Chondrocyte (in vitro differentiated cells): ENCODE measurements at regions not wholly inside any gene's neighbourhood (a gene's known extent, or its start where the extent isn't known, plus 50 kb on each side); places are given as distances from the start of the nearest gene placed in this dataset.

Source experiments
- DNase-seq: peaks from one replicate; pipeline ENCODE4 v3.0.0; 2021; ENCODE audit warnings: mixed read lengths, low spot score
- H3K27ac Mint-ChIP-seq: one replicate; pipeline ENCODE4 v1.8.0; 2021; ENCODE audit warnings: mild to moderate bottlenecking, moderate library complexity, mixed read lengths; ENCODE audit not compliant: unreplicated experiment
- H3K27me3 Mint-ChIP-seq: 2 replicates; pipeline ENCODE4 v1.8.0; 2021; ENCODE audit warnings: low read depth, mixed read lengths
- H3K36me3 Mint-ChIP-seq: 2 replicates; pipeline ENCODE4 v1.8.0; 2021; ENCODE audit warnings: low read depth, mixed read lengths
- H3K4me1 Mint-ChIP-seq: 2 replicates; pipeline ENCODE4 v1.8.0; 2021; ENCODE audit warnings: low read depth, mild to moderate bottlenecking, mixed read lengths
- H3K4me3 Mint-ChIP-seq: one replicate; pipeline ENCODE4 v1.8.0; 2021; ENCODE audit warnings: mild to moderate bottlenecking, moderate library complexity, mixed read lengths; ENCODE audit not compliant: unreplicated experiment
- H3K9me3 Mint-ChIP-seq: 2 replicates; pipeline ENCODE4 v1.8.0; 2021; ENCODE audit warnings: low read depth, mixed read lengths
- CTCF ChIP-seq: fragments of 200-600 bp; sonication (generic); IDR thresholded peaks from 2 replicates; pipeline ENCODE4 v1.5.0; 2021; ENCODE audit warnings: antibody characterized with exemption, mild to moderate bottlenecking, moderate library complexity

DNA sequence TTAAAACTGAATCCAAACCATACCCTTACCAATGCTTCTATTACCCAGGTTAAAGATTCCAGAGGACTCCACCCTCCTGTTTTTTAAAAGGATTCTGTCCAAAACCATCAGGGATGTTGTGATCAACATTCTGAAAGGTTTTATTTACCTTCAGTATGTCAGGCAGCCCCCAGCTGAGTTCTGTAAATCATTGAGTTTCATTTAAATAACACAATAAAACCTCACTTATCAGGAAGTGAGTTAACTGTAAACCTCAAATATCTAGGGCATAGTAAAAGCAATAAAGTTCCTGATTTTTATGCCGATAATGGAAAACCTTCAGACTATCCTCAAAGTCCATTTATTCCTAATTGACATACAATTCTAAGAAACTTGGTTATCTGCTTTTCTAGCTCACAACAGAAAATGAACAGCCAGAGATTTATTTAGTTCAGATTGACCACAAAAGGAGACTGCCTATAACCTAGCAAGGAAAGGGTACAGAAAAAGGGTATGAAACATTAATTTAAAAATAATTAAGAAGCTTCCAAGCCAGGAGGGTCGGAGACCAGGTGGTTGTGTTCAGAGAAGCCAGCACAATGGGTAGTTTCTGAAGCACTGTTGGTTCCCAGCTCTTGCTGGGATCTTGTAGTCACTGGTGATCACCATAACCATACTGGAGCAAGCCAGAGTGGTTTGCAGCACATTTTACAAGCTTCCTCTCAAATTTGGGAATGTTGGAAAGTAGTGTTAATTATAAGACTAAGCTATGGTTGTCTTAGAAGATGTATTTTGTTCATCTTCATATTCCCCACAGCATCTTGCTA, 336.4 kb upstream of the FMN2 start:
- Mint-ChIP-seq H3K4me3 (no peak overlapping the region), H3K27me3 (peaks cover 5% of the 10 kb centered on the region), H3K4me1 (no peaks in the 10 kb centered on the region), H3K27ac (no peak overlapping the region), H3K36me3 (no peaks in the 10 kb centered on the region), H3K9me3 (no peaks in the 10 kb centered on the region)
- no peak for TF ChIP-seq CTCF
- DNase-seq, result no peak

DNA sequence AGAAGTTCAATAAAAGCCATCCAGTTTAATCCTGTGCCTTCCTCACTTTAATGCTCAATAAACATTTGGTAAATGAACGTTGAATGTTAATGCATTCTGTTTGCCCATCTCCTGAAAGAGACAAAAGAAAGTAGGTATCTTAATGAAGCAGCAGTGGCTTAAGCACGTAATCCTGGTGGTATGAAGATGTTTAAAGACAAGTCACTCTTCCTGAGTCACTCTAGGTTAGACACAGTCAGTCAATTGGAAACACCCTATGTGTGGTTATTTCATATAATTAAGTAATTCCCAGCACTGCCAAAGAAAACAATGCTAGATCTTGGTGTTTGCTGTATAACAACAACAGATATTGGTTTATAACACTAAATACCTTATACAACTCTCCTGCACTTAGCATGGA, 334.0 kb upstream of the FMN2 start:
- H3K9me3 Mint-ChIP-seq, result no peaks in the 10 kb centered on the region
- H3K4me1 Mint-ChIP-seq, result no peaks in the 10 kb centered on the region
- H3K27ac Mint-ChIP-seq, result no peak overlapping the region
- H3K4me3 Mint-ChIP-seq, result no peak overlapping the region
- no peak for TF ChIP-seq CTCF
- peaks cover 5% of the 10 kb centered on the region for H3K27me3 Mint-ChIP-seq
- no peaks in the 10 kb centered on the region for H3K36me3 Mint-ChIP-seq
- no peak for DNase-seq

DNA sequence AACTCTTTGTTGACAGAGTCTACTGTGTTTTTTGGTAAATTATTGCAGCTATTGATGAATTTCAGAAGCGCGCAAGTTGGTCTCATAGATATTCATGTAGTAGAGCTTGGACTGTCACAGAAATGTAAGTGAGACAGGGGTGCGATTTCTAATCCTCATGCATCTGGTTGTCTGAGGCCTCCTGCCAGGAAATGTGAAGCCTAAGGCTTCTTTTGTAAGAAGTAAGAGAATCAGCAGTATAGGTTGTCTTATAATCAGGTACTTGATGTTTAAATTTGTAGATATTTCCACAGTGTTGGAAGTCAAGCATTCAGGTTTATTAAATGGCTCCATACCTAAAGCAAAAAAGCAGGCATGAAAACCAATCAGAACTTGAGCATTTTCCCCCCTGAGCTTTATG, 332.9 kb upstream of the FMN2 start:
- no peak for TF ChIP-seq CTCF
- no peak for DNase-seq
- no peaks in the 10 kb centered on the region for H3K36me3 Mint-ChIP-seq
- H3K9me3 Mint-ChIP-seq, result no peaks in the 10 kb centered on the region
- H3K27me3 Mint-ChIP-seq, result peaks cover 2% of the 10 kb centered on the region
- H3K27ac Mint-ChIP-seq, result no peak overlapping the region
- no peaks in the 10 kb centered on the region for H3K4me1 Mint-ChIP-seq
- H3K4me3 Mint-ChIP-seq, result no peak overlapping the region

GRCh38 chr1:239761509-239761908, 330.2 kb upstream of the FMN2 start:
- H3K36me3 Mint-ChIP-seq, result no peaks in the 10 kb centered on the region
- H3K9me3 Mint-ChIP-seq, result no peaks in the 10 kb centered on the region
- H3K4me3 Mint-ChIP-seq, result no peak overlapping the region
- no peaks in the 10 kb centered on the region for H3K4me1 Mint-ChIP-seq
- H3K27ac Mint-ChIP-seq, result no peak overlapping the region
- TF ChIP-seq CTCF, result no peak
- H3K27me3 Mint-ChIP-seq, result no peaks in the 10 kb centered on the region
- DNase-seq, result no peak

DNA sequence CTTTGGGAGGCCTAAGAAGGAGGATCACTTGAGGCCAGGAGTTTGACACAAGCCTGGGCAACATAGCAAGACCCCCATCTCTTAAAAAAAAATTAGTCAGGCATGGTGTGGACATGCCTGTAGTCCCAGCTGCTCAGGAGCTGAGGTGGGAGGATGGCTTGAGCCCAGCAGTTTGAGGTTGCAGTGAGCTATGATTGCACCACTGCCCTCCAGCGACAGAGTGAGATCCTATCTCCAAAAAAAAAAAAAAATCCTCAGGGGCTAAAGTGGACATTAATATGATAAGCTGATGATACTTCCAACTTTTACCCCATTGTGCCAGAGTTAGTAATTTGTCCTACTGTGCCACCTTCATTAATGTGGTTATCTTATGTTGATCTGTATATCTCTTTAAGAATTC, 327.8 kb upstream of the FMN2 start:
- Mint-ChIP-seq H3K9me3 (no peaks in the 10 kb centered on the region), H3K27me3 (no peaks in the 10 kb centered on the region), H3K4me1 (no peaks in the 10 kb centered on the region), H3K36me3 (no peaks in the 10 kb centered on the region), H3K4me3 (no peak overlapping the region), H3K27ac (no peak overlapping the region)
- TF ChIP-seq CTCF, result no peak
- DNase-seq, result no peak
